Astrocyte (in vitro differentiated cells and primary cell): ENCODE measurements at regions not wholly inside any gene's neighbourhood (a gene's known extent, or its start where the extent isn't known, plus 50 kb on each side); places are given as distances from the start of the nearest gene placed in this dataset.

Source experiments
- DNase-seq: peaks from one replicate; pipeline ENCODE4 v3.0.0-alpha.2; 2010; ENCODE audit warnings: low read depth
- FAIRE-seq: peaks from 2 replicates; lab custom pipeline; 2011; peaks lifted over from hg19 to GRCh38; lab: Jason Lieb, UNC
- H2AFZ ChIP-seq: 2 replicates; pipeline ENCODE4 v1.6.0; 2012; ENCODE audit warnings: low read depth, low read length, inconsistent platforms
- H3K27ac ChIP-seq: 2 replicates; pipeline ENCODE4 v1.5.1; 2011; ENCODE audit warnings: low read depth, low read length, inconsistent platforms
- H3K27me3 ChIP-seq: 2 replicates; pipeline ENCODE4 v1.6.0; 2011; ENCODE audit warnings: low read length, inconsistent platforms; ENCODE audit not compliant: insufficient read depth
- H3K36me3 ChIP-seq: 2 replicates; pipeline ENCODE4 v1.5.1; 2011; ENCODE audit warnings: low read length, inconsistent platforms; ENCODE audit not compliant: insufficient read depth
- H3K4me1 ChIP-seq: 2 replicates; pipeline ENCODE4 v1.5.1; 2011; ENCODE audit warnings: low read length, inconsistent platforms; ENCODE audit not compliant: insufficient read depth
- H3K4me2 ChIP-seq: 2 replicates; pipeline ENCODE4 v1.6.0; 2012; ENCODE audit warnings: low read length, inconsistent platforms
- H3K4me3 ChIP-seq: 2 replicates; pipeline ENCODE4 v1.5.1; 2011; ENCODE audit warnings: low read depth, mild to moderate bottlenecking, low read length, inconsistent platforms; ENCODE audit not compliant: insufficient read depth
- H3K79me2 ChIP-seq: 2 replicates; pipeline ENCODE4 v1.6.0; 2012; ENCODE audit warnings: mild to moderate bottlenecking, low read length, inconsistent platforms; ENCODE audit not compliant: insufficient read depth
- H3K9ac ChIP-seq: 2 replicates; pipeline ENCODE4 v1.6.0; 2012; ENCODE audit warnings: mild to moderate bottlenecking, low read length, inconsistent platforms
- H3K9me3 ChIP-seq: 2 replicates; pipeline ENCODE4 v1.5.1; 2012; ENCODE audit warnings: low read depth, mild to moderate bottlenecking, low read length, inconsistent platforms; ENCODE audit not compliant: insufficient read depth
- H4K20me1 ChIP-seq: 2 replicates; pipeline ENCODE4 v1.6.0; 2012; ENCODE audit warnings: low read length, inconsistent platforms; ENCODE audit not compliant: insufficient read depth
- H3K27ac Mint-ChIP-seq: one replicate; pipeline ENCODE4 v1.8.0; 2021; ENCODE audit warnings: mild to moderate bottlenecking, mixed read lengths; ENCODE audit not compliant: unreplicated experiment
- H3K27me3 Mint-ChIP-seq: one replicate; pipeline ENCODE4 v1.8.0; 2021; ENCODE audit warnings: low read depth, mixed read lengths; ENCODE audit not compliant: unreplicated experiment
- H3K36me3 Mint-ChIP-seq: one replicate; pipeline ENCODE4 v1.8.0; 2021; ENCODE audit warnings: low read depth, mixed read lengths; ENCODE audit not compliant: unreplicated experiment
- H3K4me1 Mint-ChIP-seq: one replicate; pipeline ENCODE4 v1.8.0; 2021; ENCODE audit warnings: low read depth, mixed read lengths; ENCODE audit not compliant: unreplicated experiment
- H3K4me3 Mint-ChIP-seq: one replicate; pipeline ENCODE4 v1.8.0; 2021; ENCODE audit warnings: mild to moderate bottlenecking, moderate library complexity, mixed read lengths; ENCODE audit not compliant: unreplicated experiment
- H3K9me3 Mint-ChIP-seq: one replicate; pipeline ENCODE4 v1.8.0; 2021; ENCODE audit warnings: mild to moderate bottlenecking, mixed read lengths; ENCODE audit not compliant: unreplicated experiment
- EZH2 ChIP-seq: IDR thresholded peaks from 2 replicates; pipeline ENCODE4 v1.6.1; 2012; ENCODE audit warnings: mild to moderate bottlenecking, low read length, inconsistent platforms; ENCODE audit not compliant: insufficient read depth
- TF ChIP-seq, protein P1 (sequence below): IDR thresholded peaks from 2 replicates; pipeline ENCODE4 v1.5.1; 2011; ENCODE audit warnings: low read depth, mild to moderate bottlenecking, inconsistent platforms, low read length, moderate library complexity; ENCODE audit not compliant: insufficient read depth

DNA sequence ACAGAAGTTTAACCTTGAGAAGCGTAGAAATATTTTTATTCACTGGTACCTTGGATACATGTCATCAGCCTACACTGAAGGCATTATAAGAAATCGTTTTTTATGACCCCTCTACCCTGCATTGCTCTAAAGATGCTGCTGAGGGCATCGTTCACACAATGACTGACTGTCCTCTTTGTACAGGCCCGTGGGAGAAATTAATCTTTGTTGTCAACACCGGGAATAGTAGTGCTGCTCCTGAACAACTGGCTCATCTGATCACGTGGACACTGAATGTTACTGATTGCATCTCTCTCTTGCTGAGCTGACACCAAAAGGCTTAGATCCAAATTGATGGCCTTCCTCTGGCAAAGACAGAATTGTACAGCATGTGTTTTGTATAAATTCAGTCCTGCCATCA is 157.1 kb upstream of the SMLR1 start:
- Histone ChIP-seq H3K9me3 (no peaks in the 10 kb centered on the region), H3K27ac (no peak overlapping the region), H3K27me3 (no peaks in the 10 kb centered on the region), H3K79me2 (no peaks in the 10 kb centered on the region), H4K20me1 (no peaks in the 10 kb centered on the region), H3K9ac (no peak overlapping the region), H3K4me2 (no peak overlapping the region), H2AFZ (no peak overlapping the region), H3K4me3 (no peak overlapping the region), H3K4me1 (no peaks in the 10 kb centered on the region), H3K36me3 (no peaks in the 10 kb centered on the region)
- TF ChIP-seq EZH2: no peak
- TF ChIP-seq, protein P1, sequence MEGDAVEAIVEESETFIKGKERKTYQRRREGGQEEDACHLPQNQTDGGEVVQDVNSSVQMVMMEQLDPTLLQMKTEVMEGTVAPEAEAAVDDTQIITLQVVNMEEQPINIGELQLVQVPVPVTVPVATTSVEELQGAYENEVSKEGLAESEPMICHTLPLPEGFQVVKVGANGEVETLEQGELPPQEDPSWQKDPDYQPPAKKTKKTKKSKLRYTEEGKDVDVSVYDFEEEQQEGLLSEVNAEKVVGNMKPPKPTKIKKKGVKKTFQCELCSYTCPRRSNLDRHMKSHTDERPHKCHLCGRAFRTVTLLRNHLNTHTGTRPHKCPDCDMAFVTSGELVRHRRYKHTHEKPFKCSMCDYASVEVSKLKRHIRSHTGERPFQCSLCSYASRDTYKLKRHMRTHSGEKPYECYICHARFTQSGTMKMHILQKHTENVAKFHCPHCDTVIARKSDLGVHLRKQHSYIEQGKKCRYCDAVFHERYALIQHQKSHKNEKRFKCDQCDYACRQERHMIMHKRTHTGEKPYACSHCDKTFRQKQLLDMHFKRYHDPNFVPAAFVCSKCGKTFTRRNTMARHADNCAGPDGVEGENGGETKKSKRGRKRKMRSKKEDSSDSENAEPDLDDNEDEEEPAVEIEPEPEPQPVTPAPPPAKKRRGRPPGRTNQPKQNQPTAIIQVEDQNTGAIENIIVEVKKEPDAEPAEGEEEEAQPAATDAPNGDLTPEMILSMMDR: no peak
- no peak overlapping the region for H3K4me3 Mint-ChIP-seq
- FAIRE-seq (no peak), DNase-seq (no peak)
- H3K27ac Mint-ChIP-seq: no peak overlapping the region
- peaks cover 5% of the 10 kb centered on the region for H3K9me3 Mint-ChIP-seq
- peaks cover 4% of the 10 kb centered on the region for H3K4me1 Mint-ChIP-seq
- H3K36me3 Mint-ChIP-seq: no peaks in the 10 kb centered on the region
- no peaks in the 10 kb centered on the region for H3K27me3 Mint-ChIP-seq

DNA sequence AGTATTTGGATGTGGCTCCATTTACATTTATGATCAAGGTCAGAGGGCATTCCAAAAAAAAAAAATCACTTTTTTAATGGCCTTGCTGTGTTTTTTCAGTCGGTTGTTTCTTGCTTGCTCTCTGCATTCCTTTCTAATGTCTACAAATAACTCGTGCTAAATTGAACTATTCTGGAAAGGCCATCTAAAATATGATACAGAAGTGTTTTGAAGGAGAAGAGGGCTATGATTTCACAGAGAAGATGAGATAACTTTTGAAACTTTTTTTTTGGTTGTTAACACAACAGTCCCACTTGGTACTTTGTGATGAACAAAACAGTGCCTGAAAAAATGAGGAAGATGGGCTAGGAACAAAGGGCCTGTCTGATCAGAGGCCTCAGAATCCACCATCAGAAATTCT is 156.1 kb upstream of the SMLR1 start:
- no peaks in the 10 kb centered on the region for H3K36me3 ChIP-seq
- H3K4me3 Mint-ChIP-seq: no peak overlapping the region
- H3K9me3 ChIP-seq: no peaks in the 10 kb centered on the region
- no peak overlapping the region for H3K4me2 ChIP-seq
- H3K4me3 ChIP-seq: no peak overlapping the region
- no peak for DNase-seq
- no peaks in the 10 kb centered on the region for H3K36me3 Mint-ChIP-seq
- H3K4me1 Mint-ChIP-seq: peaks cover 5% of the 10 kb centered on the region
- FAIRE-seq: no peak
- no peak overlapping the region for H3K27ac ChIP-seq
- no peaks in the 10 kb centered on the region for H3K27me3 Mint-ChIP-seq
- no peaks in the 10 kb centered on the region for H3K27me3 ChIP-seq
- H3K9me3 Mint-ChIP-seq: peaks cover 5% of the 10 kb centered on the region
- H2AFZ ChIP-seq: no peak overlapping the region
- H3K79me2 ChIP-seq: no peaks in the 10 kb centered on the region
- H3K4me1 ChIP-seq: no peaks in the 10 kb centered on the region
- no peak overlapping the region for H3K27ac Mint-ChIP-seq
- H4K20me1 ChIP-seq: no peaks in the 10 kb centered on the region
- TF ChIP-seq, protein P1: no peak
- no peak for TF ChIP-seq EZH2
- no peak overlapping the region for H3K9ac ChIP-seq

DNA sequence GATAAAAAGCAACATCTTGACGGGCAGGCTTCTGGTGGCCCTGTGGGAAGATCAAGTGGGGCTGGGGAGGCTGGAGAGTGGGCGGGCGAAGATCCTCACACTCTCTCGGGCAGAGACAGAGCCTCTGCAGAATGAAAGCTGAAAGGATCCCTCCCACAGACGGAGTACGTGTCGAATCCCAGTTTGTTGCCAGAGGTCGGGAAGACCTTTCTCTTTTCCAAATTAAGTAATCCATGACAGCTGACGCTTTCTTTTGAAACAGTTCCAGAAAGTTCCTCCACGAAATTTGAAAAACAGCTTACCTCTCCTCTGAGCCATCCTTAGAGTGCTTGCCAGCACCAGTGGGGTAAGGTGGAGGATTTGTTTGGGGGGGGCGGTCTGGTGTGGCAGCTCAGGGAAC is 155.6 kb upstream of the SMLR1 start:
- Mint-ChIP-seq H3K27ac (no peak overlapping the region), H3K27me3 (no peaks in the 10 kb centered on the region), H3K36me3 (no peaks in the 10 kb centered on the region), H3K9me3 (peaks cover 5% of the 10 kb centered on the region), H3K4me3 (no peak overlapping the region), H3K4me1 (peaks cover 10% of the 10 kb centered on the region)
- Histone ChIP-seq H4K20me1 (no peaks in the 10 kb centered on the region), H3K4me2 (no peak overlapping the region), H3K4me3 (no peak overlapping the region), H3K9ac (no peak overlapping the region), H3K9me3 (no peaks in the 10 kb centered on the region), H3K79me2 (no peaks in the 10 kb centered on the region), H3K4me1 (no peaks in the 10 kb centered on the region), H2AFZ (no peak overlapping the region), H3K27me3 (no peaks in the 10 kb centered on the region), H3K36me3 (no peaks in the 10 kb centered on the region), H3K27ac (no peak overlapping the region)
- no peak for DNase-seq
- no peak for TF ChIP-seq EZH2
- TF ChIP-seq, protein P1: no peak
- FAIRE-seq: no peak
